ENCODE measurements at regions not wholly inside any gene's neighbourhood (a gene's known extent, or its start where the extent isn't known, plus 50 kb on each side); places are given as distances from the start of the nearest gene placed in this dataset.

DNA sequence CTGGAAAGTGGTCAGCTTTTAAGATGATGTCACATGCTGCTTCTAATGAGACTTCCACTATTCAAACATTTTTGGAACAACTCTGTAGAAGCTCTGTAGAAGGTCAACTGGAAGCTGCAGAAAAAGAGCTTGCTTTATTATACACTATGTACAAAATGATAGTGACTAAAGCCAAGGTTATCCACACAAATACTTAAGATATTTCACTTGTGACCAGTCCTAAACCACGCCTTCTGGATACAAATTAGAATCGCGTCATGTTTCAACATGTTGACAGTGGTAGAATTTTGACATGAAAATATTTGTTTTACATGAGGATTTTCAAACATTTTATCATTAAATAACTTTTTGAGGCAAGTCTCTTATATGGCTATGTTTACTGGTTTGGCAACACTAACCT lies 499.6 kb upstream of the PHF14 start:
- no peak for TF ChIP-seq POLR2AphosphoS5 (IDR thresholded peaks at IDR 0.05; ENCODE audit: low read depth, low read length)
- no peak for TF ChIP-seq TAF1 (IDR thresholded peaks at IDR 0.05; ENCODE audit: borderline replicate concordance, insufficient read depth, low read length)
- TF ChIP-seq, protein P1, sequence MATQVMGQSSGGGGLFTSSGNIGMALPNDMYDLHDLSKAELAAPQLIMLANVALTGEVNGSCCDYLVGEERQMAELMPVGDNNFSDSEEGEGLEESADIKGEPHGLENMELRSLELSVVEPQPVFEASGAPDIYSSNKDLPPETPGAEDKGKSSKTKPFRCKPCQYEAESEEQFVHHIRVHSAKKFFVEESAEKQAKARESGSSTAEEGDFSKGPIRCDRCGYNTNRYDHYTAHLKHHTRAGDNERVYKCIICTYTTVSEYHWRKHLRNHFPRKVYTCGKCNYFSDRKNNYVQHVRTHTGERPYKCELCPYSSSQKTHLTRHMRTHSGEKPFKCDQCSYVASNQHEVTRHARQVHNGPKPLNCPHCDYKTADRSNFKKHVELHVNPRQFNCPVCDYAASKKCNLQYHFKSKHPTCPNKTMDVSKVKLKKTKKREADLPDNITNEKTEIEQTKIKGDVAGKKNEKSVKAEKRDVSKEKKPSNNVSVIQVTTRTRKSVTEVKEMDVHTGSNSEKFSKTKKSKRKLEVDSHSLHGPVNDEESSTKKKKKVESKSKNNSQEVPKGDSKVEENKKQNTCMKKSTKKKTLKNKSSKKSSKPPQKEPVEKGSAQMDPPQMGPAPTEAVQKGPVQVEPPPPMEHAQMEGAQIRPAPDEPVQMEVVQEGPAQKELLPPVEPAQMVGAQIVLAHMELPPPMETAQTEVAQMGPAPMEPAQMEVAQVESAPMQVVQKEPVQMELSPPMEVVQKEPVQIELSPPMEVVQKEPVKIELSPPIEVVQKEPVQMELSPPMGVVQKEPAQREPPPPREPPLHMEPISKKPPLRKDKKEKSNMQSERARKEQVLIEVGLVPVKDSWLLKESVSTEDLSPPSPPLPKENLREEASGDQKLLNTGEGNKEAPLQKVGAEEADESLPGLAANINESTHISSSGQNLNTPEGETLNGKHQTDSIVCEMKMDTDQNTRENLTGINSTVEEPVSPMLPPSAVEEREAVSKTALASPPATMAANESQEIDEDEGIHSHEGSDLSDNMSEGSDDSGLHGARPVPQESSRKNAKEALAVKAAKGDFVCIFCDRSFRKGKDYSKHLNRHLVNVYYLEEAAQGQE (IDR thresholded peaks at IDR 0.05; ENCODE audit: insufficient read depth in 1 of 2, low read depth in 2 of 2, low read length in 2 of 2): no peak
- TF ChIP-seq FOXP2 (optimal IDR thresholded peaks at IDR 0.05; ENCODE audit: borderline replicate concordance, extremely low read depth, extremely low read length, insufficient read depth): no peak
- no peak for TF ChIP-seq SIN3A (IDR thresholded peaks at IDR 0.05; ENCODE audit: borderline replicate concordance, insufficient read depth, low read length)

DNA sequence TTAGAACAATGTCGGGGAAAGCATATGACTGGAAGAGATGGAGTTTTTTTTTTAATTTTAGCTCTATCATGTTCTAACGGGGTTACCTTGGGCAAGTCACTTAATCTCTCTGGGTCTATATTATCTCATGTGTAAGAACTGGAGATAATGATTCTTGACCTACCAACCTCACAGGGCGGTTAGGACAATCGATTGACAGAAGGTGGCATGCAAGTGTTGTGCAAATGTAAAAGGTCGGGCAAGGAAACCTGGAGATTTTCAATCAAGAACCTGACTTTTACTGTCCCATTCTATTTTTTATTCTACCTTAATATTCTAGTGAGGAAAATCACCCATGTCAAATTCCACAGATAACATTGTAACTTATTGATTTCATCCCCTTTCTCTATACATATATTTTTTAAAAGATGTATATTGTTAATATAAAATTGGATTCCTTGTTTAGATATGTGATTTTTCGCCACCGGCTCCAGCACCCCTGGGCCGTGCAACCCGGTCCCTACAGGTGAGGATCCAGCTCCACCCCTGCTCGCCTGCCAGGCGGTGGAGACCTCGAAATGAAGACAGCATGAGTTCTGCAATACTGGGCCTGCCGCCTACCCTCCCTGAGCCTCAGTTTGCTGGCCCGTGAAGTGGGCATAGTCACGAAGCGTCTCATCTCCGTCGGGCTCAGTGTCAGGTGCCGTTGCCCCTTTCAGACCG lies 497.6 kb upstream of the PHF14 start:
- TF ChIP-seq SIN3A (IDR thresholded peaks at IDR 0.05; ENCODE audit: borderline replicate concordance, insufficient read depth, low read length) (no peak), POLR2AphosphoS5 (IDR thresholded peaks at IDR 0.05; ENCODE audit: low read depth, low read length) (no peak), TAF1 (IDR thresholded peaks at IDR 0.05; ENCODE audit: borderline replicate concordance, insufficient read depth, low read length) (no peak), FOXP2 (optimal IDR thresholded peaks at IDR 0.05; ENCODE audit: borderline replicate concordance, extremely low read depth, extremely low read length, insufficient read depth) (no peak)
- TF ChIP-seq, protein P1 (IDR thresholded peaks at IDR 0.05; ENCODE audit: insufficient read depth in 1 of 2, low read depth in 2 of 2, low read length in 2 of 2): no peak

DNA sequence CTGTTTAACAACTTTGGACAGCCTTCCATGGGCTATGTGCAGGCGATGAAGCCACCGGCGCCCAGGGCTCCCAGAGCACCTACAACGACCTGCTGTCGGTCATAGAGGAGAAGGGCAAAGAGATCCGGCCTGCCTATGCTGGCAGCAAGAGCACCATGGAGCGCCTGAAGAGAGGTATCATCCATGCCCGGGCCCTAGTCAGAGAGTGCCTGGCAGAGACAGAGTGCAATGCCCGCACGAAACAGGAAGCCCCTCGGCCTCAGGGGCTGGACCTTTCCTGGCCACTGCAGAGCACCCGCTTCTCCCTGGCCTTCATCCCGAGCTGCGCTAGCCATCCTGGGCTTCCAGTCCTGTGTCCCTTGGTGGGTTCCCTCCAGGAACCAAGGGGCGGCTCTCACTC lies 497.0 kb upstream of the PHF14 start:
- TF ChIP-seq POLR2AphosphoS5 (IDR thresholded peaks at IDR 0.05; ENCODE audit: low read depth, low read length) (no peak), TAF1 (IDR thresholded peaks at IDR 0.05; ENCODE audit: borderline replicate concordance, insufficient read depth, low read length) (no peak), SIN3A (IDR thresholded peaks at IDR 0.05; ENCODE audit: borderline replicate concordance, insufficient read depth, low read length) (no peak), FOXP2 (optimal IDR thresholded peaks at IDR 0.05; ENCODE audit: borderline replicate concordance, extremely low read depth, extremely low read length, insufficient read depth) (no peak)
- TF ChIP-seq, protein P1 (IDR thresholded peaks at IDR 0.05; ENCODE audit: insufficient read depth in 1 of 2, low read depth in 2 of 2, low read length in 2 of 2): no peak

DNA sequence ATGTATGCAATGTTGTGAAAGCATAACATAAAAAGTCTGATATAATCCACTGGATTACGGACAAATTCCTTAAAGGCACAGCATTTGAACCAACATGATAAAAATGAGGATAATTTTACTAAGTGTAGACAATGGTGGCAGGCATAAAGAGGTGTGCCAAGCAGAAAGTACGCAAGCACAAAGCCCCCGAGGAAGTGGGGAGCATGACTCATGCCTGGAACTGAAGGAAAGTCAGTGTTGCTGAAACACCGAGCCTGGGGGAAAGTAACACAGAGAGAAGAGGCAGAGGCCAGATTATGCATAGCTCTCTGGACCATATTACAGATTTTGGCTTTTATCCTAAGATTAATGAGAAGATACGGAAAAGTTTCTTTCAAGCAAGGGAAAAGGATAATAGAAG lies 490.0 kb upstream of the PHF14 start:
- TF ChIP-seq SIN3A (IDR thresholded peaks at IDR 0.05; ENCODE audit: borderline replicate concordance, insufficient read depth, low read length) (no peak), FOXP2 (optimal IDR thresholded peaks at IDR 0.05; ENCODE audit: borderline replicate concordance, extremely low read depth, extremely low read length, insufficient read depth) (no peak), POLR2AphosphoS5 (IDR thresholded peaks at IDR 0.05; ENCODE audit: low read depth, low read length) (no peak), TAF1 (IDR thresholded peaks at IDR 0.05; ENCODE audit: borderline replicate concordance, insufficient read depth, low read length) (no peak)
- TF ChIP-seq, protein P1 (IDR thresholded peaks at IDR 0.05; ENCODE audit: insufficient read depth in 1 of 2, low read depth in 2 of 2, low read length in 2 of 2): no peak

All from PFSK-1 (cell line).